ENCODE measurements at regions not wholly inside any gene's neighbourhood (a gene's known extent, or its start where the extent isn't known, plus 50 kb on each side); places are given as distances from the start of the nearest gene placed in this dataset.

- peaks cover 6% of the 10 kb centered on the region for H3K4me1 Mint-ChIP-seq (ENCODE audit: low read depth)
- no peak overlapping the region for H3K4me3 Mint-ChIP-seq (ENCODE audit: low read depth)
- no peak overlapping the region for H3K27ac Mint-ChIP-seq
- no peak for TF ChIP-seq CTCF (IDR thresholded peaks at IDR 0.05; ENCODE audit: unreplicated experiment)
- H3K27me3 Mint-ChIP-seq = no peaks in the 10 kb centered on the region
- peaks cover 4% of the 10 kb centered on the region for H3K9me3 Mint-ChIP-seq (ENCODE audit: low read depth)
- no peaks in the 10 kb centered on the region for H3K36me3 Mint-ChIP-seq (ENCODE audit: insufficient read depth)
- no peak for DNase-seq (ENCODE audit: low spot score, unreplicated experiment)
Observed at GRCh38 chr2:65922794-65923193, 490.4 kb upstream of the SPRED2 start.

GRCh38 chr2:65922030-65922429 lies 489.6 kb upstream of the SPRED2 start:
- H3K4me3 Mint-ChIP-seq (ENCODE audit: low read depth) = no peak overlapping the region
- H3K36me3 Mint-ChIP-seq (ENCODE audit: insufficient read depth) = no peaks in the 10 kb centered on the region
- H3K9me3 Mint-ChIP-seq (ENCODE audit: low read depth) = no peaks in the 10 kb centered on the region
- no peak overlapping the region for H3K27ac Mint-ChIP-seq
- TF ChIP-seq CTCF (IDR thresholded peaks at IDR 0.05; ENCODE audit: unreplicated experiment) = no peak
- no peaks in the 10 kb centered on the region for H3K27me3 Mint-ChIP-seq
- peaks cover 6% of the 10 kb centered on the region for H3K4me1 Mint-ChIP-seq (ENCODE audit: low read depth)
- no peak for DNase-seq (ENCODE audit: low spot score, unreplicated experiment)

GRCh38 chr2:65921116-65921515 lies 488.7 kb upstream of the SPRED2 start:
- Mint-ChIP-seq H3K36me3 (ENCODE audit: insufficient read depth) (no peaks in the 10 kb centered on the region), H3K27ac (no peak overlapping the region), H3K4me3 (ENCODE audit: low read depth) (no peak overlapping the region), H3K27me3 (no peaks in the 10 kb centered on the region), H3K9me3 (ENCODE audit: low read depth) (no peaks in the 10 kb centered on the region), H3K4me1 (ENCODE audit: low read depth) (peaks cover 6% of the 10 kb centered on the region)
- TF ChIP-seq CTCF (IDR thresholded peaks at IDR 0.05; ENCODE audit: unreplicated experiment) = no peak
- DNase-seq (ENCODE audit: low spot score, unreplicated experiment) = no peak

- Mint-ChIP-seq H3K36me3 (ENCODE audit: insufficient read depth) (no peaks in the 10 kb centered on the region), H3K27me3 (no peaks in the 10 kb centered on the region), H3K4me1 (ENCODE audit: low read depth) (peaks cover 6% of the 10 kb centered on the region), H3K27ac (no peak overlapping the region), H3K4me3 (ENCODE audit: low read depth) (no peak overlapping the region), H3K9me3 (ENCODE audit: low read depth) (no peaks in the 10 kb centered on the region)
- DNase-seq (ENCODE audit: low spot score, unreplicated experiment) = no peak
- no peak for TF ChIP-seq CTCF (IDR thresholded peaks at IDR 0.05; ENCODE audit: unreplicated experiment)
Observed at GRCh38 chr2:65920659-65921058, 488.3 kb upstream of the SPRED2 start.

GRCh38 chr2:65919550-65920188 lies 487.3 kb upstream of the SPRED2 start:
- Mint-ChIP-seq H3K4me3 (ENCODE audit: low read depth) (no peak overlapping the region), H3K27ac (no peak overlapping the region), H3K27me3 (no peaks in the 10 kb centered on the region), H3K9me3 (ENCODE audit: low read depth) (no peaks in the 10 kb centered on the region), H3K4me1 (ENCODE audit: low read depth) (peaks cover 6% of the 10 kb centered on the region), H3K36me3 (ENCODE audit: insufficient read depth) (no peaks in the 10 kb centered on the region)
- peak; percentile 8 for TF ChIP-seq CTCF (IDR thresholded peaks at IDR 0.05; ENCODE audit: unreplicated experiment)
- no peak for DNase-seq (ENCODE audit: low spot score, unreplicated experiment)
